ENCODE measurements at regions not wholly inside any gene's neighbourhood (a gene's known extent, or its start where the extent isn't known, plus 50 kb on each side); places are given as distances from the start of the nearest gene placed in this dataset.
"Not testable (repeated sequence)": the region's sequence is repeated elsewhere in the genome, so short reads cannot be mapped to it uniquely, and the experiment has no call there.

GRCh38 chr5:174895360-174895759 lies 171.0 kb downstream of the MSX2 start:
- FAIRE-seq, result no peak
- Histone ChIP-seq H3K36me3 (ENCODE audit: control insufficient read depth, insufficient read depth, low read length) (no peaks in the 10 kb centered on the region), H3K4me3 (ENCODE audit: low read depth, low read length) (no peak overlapping the region)

GRCh38 chr5:174892742-174893141 lies 168.4 kb downstream of the MSX2 start:
- FAIRE-seq (no peak), DNase-seq (ENCODE audit: low read depth) (no peak)

More at GRCh38 chr5:174895360-174895759, 171.0 kb downstream of the MSX2 start:
- TF ChIP-seq CTCF (IDR thresholded peaks at IDR 0.05; ENCODE audit: insufficient read depth, low read length, severe bottlenecking), result no peak
- H3K27me3 ChIP-seq (ENCODE audit: control insufficient read depth, insufficient read depth, low read length), result no peaks in the 10 kb centered on the region
- DNase-seq (ENCODE audit: low read depth), result no peak

GRCh38 chr5:174880412-174881200 lies 156.2 kb downstream of the MSX2 start:
- not testable (repeated sequence) for H3K27me3 ChIP-seq (ENCODE audit: control insufficient read depth, insufficient read depth, low read length); FAIRE-seq; DNase-seq (ENCODE audit: low read depth); H3K36me3 ChIP-seq (ENCODE audit: control insufficient read depth, insufficient read depth, low read length); H3K4me3 ChIP-seq (ENCODE audit: low read depth, low read length)

More at GRCh38 chr5:174892742-174893141, 168.4 kb downstream of the MSX2 start:
- Histone ChIP-seq H3K36me3 (ENCODE audit: control insufficient read depth, insufficient read depth, low read length) (no peaks in the 10 kb centered on the region), H3K4me3 (ENCODE audit: low read depth, low read length) (no peak overlapping the region), H3K27me3 (ENCODE audit: control insufficient read depth, insufficient read depth, low read length) (no peaks in the 10 kb centered on the region)
- no peak for TF ChIP-seq CTCF (IDR thresholded peaks at IDR 0.05; ENCODE audit: insufficient read depth, low read length, severe bottlenecking)

GRCh38 chr5:174877987-174878386 lies 153.6 kb downstream of the MSX2 start:
- Histone ChIP-seq H3K27me3 (ENCODE audit: control insufficient read depth, insufficient read depth, low read length) (no peaks in the 10 kb centered on the region), H3K4me3 (ENCODE audit: low read depth, low read length) (no peak overlapping the region), H3K36me3 (ENCODE audit: control insufficient read depth, insufficient read depth, low read length) (no peaks in the 10 kb centered on the region)
- FAIRE-seq, result no peak
- TF ChIP-seq CTCF (IDR thresholded peaks at IDR 0.05; ENCODE audit: insufficient read depth, low read length, severe bottlenecking), result no peak
- DNase-seq (ENCODE audit: low read depth), result no peak

- Histone ChIP-seq H3K4me3 (ENCODE audit: low read depth, low read length) (no peak overlapping the region), H3K36me3 (ENCODE audit: control insufficient read depth, insufficient read depth, low read length) (no peaks in the 10 kb centered on the region), H3K27me3 (ENCODE audit: control insufficient read depth, insufficient read depth, low read length) (no peaks in the 10 kb centered on the region)
- no peak for FAIRE-seq
- TF ChIP-seq CTCF (IDR thresholded peaks at IDR 0.05; ENCODE audit: insufficient read depth, low read length, severe bottlenecking), result no peak
- no peak for DNase-seq (ENCODE audit: low read depth)
Measured at GRCh38 chr5:174872271-174872670, 147.9 kb downstream of the MSX2 start.

GRCh38 chr5:174852143-174852542 lies 127.8 kb downstream of the MSX2 start:
- Histone ChIP-seq H3K27me3 (ENCODE audit: control insufficient read depth, insufficient read depth, low read length) (no peaks in the 10 kb centered on the region), H3K36me3 (ENCODE audit: control insufficient read depth, insufficient read depth, low read length) (no peaks in the 10 kb centered on the region), H3K4me3 (ENCODE audit: low read depth, low read length) (no peak overlapping the region)
- DNase-seq (ENCODE audit: low read depth) (no peak), FAIRE-seq (no peak)
- TF ChIP-seq CTCF (IDR thresholded peaks at IDR 0.05; ENCODE audit: insufficient read depth, low read length, severe bottlenecking), result no peak
